AG04450 (cell line): ENCODE measurements at regions not wholly inside any gene's neighbourhood (a gene's known extent, or its start where the extent isn't known, plus 50 kb on each side); places are given as distances from the start of the nearest gene placed in this dataset.

Source experiments
- CTCF ChIA-PET: fragments of 300-600, 350-600 bp; formaldehyde crosslinking; extraction: SDS; loops from one replicate; lab custom pipeline; 2022; ENCODE audit warnings: antibody characterized with exemption, inconsistent platforms; lab: Charles Lee
- POLR2A ChIA-PET: fragments of 350-600 bp; formaldehyde crosslinking; extraction: SDS; loops from one replicate; lab custom pipeline; 2021; ENCODE audit warnings: antibody characterized with exemption, inconsistent platforms; lab: Yijun Ruan, JAX
- DNase-seq: peaks from one replicate; pipeline ENCODE4 v3.0.0-alpha.2; 2011; ENCODE audit warnings: low read depth, low spot score
- H3K27ac ChIP-seq: one replicate; pipeline ENCODE4 v1.5.1; 2012; ENCODE audit warnings: low read depth, low read length, control low read depth
- H3K27me3 ChIP-seq: one replicate; pipeline ENCODE4 v1.6.0; 2012; ENCODE audit warnings: low read length; ENCODE audit not compliant: control insufficient read depth, insufficient read depth
- H3K4me3 ChIP-seq: 2 replicates; pipeline ENCODE4 v1.5.1; 2011; ENCODE audit warnings: mild to moderate bottlenecking, low read depth, low read length, control low read depth
- H3K9me3 ChIP-seq: 2 replicates; pipeline ENCODE4 v1.5.1; 2012; ENCODE audit warnings: low read length; ENCODE audit not compliant: control insufficient read depth, insufficient read depth
- TF ChIP-seq, protein P1 (sequence below): IDR thresholded peaks from 2 replicates; pipeline ENCODE4 v1.5.1; 2011; ENCODE audit warnings: low read depth, low read length, control low read depth, inconsistent platforms

DNA sequence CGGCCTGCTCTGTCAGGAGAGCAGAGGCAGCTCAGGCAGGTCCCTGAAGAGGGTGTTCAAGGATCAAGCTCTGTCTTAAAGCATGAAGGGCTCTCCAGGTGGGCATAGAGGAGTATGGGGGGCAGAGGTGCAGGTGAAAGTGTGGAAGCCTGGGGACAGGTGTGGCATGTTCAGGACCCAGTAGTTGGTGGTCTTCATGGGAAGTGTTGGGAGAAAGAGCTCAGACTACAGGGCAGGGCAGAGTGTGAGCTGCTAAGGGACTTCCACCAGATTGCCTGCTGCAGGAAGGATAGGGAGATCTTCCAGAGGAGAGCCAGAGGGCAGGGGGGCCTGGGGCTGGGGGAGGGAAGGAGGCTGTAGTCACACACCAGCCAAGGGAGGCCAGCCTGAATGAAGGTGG lies 156.5 kb upstream of the GDF10 start:
- no peaks in the 10 kb centered on the region for H3K27me3 ChIP-seq
- ChIA-PET POLR2A (no interaction called here), CTCF (no interaction called here)
- H3K4me3 ChIP-seq = no peak overlapping the region
- H3K9me3 ChIP-seq = no peaks in the 10 kb centered on the region; the same call in 1 of the 2 replicates
- no peak overlapping the region for H3K27ac ChIP-seq
- TF ChIP-seq, protein P1, sequence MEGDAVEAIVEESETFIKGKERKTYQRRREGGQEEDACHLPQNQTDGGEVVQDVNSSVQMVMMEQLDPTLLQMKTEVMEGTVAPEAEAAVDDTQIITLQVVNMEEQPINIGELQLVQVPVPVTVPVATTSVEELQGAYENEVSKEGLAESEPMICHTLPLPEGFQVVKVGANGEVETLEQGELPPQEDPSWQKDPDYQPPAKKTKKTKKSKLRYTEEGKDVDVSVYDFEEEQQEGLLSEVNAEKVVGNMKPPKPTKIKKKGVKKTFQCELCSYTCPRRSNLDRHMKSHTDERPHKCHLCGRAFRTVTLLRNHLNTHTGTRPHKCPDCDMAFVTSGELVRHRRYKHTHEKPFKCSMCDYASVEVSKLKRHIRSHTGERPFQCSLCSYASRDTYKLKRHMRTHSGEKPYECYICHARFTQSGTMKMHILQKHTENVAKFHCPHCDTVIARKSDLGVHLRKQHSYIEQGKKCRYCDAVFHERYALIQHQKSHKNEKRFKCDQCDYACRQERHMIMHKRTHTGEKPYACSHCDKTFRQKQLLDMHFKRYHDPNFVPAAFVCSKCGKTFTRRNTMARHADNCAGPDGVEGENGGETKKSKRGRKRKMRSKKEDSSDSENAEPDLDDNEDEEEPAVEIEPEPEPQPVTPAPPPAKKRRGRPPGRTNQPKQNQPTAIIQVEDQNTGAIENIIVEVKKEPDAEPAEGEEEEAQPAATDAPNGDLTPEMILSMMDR = no peak
- no peak for DNase-seq

- TF ChIP-seq, protein P1 = no peak
- Histone ChIP-seq H3K27ac (no peak overlapping the region), H3K4me3 (no peak overlapping the region), H3K27me3 (no peaks in the 10 kb centered on the region), H3K9me3 (no peaks in the 10 kb centered on the region; the same call in 1 of the 2 replicates)
- DNase-seq = no peak
- ChIA-PET POLR2A (no interaction called here), CTCF (interaction anchor here (0.8 kb wide), 1 partner anchor 8 kb away, joined by 6 read pairs; no protein-coding TSS in a partner anchor)
Measured at GRCh38 chr10:47144525-47144924, 155.5 kb upstream of the GDF10 start.

- TF ChIP-seq, protein P1 = no peak
- ChIA-PET CTCF (interaction anchor here (0.8 kb wide), 1 partner anchor 9 kb away, joined by 6 read pairs; no protein-coding TSS in a partner anchor), POLR2A (no interaction called here)
- no peak for DNase-seq
- Histone ChIP-seq H3K27ac (no peak overlapping the region), H3K9me3 (no peaks in the 10 kb centered on the region), H3K4me3 (no peak overlapping the region), H3K27me3 (no peaks in the 10 kb centered on the region)
Measured at GRCh38 chr10:47145290-47145934, 154.6 kb upstream of the GDF10 start.

DNA sequence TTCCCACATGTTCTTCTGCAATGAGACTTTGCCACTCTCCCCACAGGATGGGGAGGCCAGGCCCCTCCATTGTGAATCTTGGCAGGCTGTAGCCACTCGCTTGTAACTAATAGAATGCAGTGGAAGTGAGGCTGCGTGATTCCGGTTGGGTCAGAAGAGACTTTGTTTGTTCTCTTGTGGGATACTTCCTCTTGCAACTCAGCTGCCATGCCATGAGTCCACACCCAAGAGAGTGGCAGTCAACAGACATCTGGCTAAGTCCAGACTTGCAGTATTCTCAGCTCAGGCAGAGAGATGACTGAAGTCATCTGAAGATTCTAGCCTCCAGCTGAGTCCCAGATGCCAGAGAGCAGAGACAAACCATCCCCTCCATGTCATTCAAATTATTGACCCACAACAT lies 153.4 kb upstream of the GDF10 start:
- no peak overlapping the region for H3K27ac ChIP-seq
- TF ChIP-seq, protein P1 = no peak
- ChIA-PET CTCF (no interaction called here), POLR2A (no interaction called here)
- H3K9me3 ChIP-seq = no peaks in the 10 kb centered on the region
- no peak overlapping the region for H3K4me3 ChIP-seq
- no peaks in the 10 kb centered on the region for H3K27me3 ChIP-seq
- DNase-seq = no peak

- ChIA-PET CTCF (no interaction called here), POLR2A (no interaction called here)
- H3K27ac ChIP-seq = no peak overlapping the region
Measured at GRCh38 chr10:47147186-47147585, 152.8 kb upstream of the GDF10 start.

More at GRCh38 chr10:47147186-47147585, 152.8 kb upstream of the GDF10 start:
- TF ChIP-seq, protein P1 = no peak
- no peak for DNase-seq
- no peaks in the 10 kb centered on the region for H3K27me3 ChIP-seq
- H3K9me3 ChIP-seq = no peaks in the 10 kb centered on the region
- no peak overlapping the region for H3K4me3 ChIP-seq
